NCI-H82 (cell line): ENCODE measurements at regions not wholly inside any gene's neighbourhood (a gene's known extent, or its start where the extent isn't known, plus 50 kb on each side); places are given as distances from the start of the nearest gene placed in this dataset.
A peak's percentile ranks its signal among the peaks of the same experiment; 100 is the strongest.

Experiments
- DNase-seq: peaks from one replicate; lab custom pipeline; 2025; lab: John Stamatoyannopoulos, UW

GRCh38 chr18:25962919-25963318 lies 127.5 kb downstream of the SS18 start:
- no peak for DNase-seq

- DNase-seq, result peak; percentile 63
Measured at GRCh38 chr18:25962176-25962575, 128.2 kb downstream of the SS18 start.

- DNase-seq, result no peak
Measured at GRCh38 chr18:25957017-25957416, 133.4 kb downstream of the SS18 start.

- DNase-seq, result no peak
Measured at GRCh38 chr18:25953111-25953510, 137.3 kb downstream of the SS18 start.

- no peak for DNase-seq
Measured at GRCh38 chr18:25950321-25950720, 140.1 kb downstream of the SS18 start.

- DNase-seq, result no peak
Measured at GRCh38 chr18:25946540-25946939, 143.9 kb downstream of the SS18 start.

- DNase-seq, result peak; percentile 6
Measured at GRCh38 chr18:25935356-25935755, 155.1 kb downstream of the SS18 start.

GRCh38 chr18:25931126-25931525 lies 159.3 kb downstream of the SS18 start:
- no peak for DNase-seq

GRCh38 chr18:25929787-25930186 lies 160.6 kb downstream of the SS18 start:
- peak; percentile 29 for DNase-seq

- DNase-seq, result no peak
Measured at GRCh38 chr18:25927830-25928229, 162.6 kb downstream of the SS18 start.

- no peak for DNase-seq
Measured at GRCh38 chr18:25923193-25923592, 167.2 kb downstream of the SS18 start.

GRCh38 chr18:25921677-25922421 lies 168.6 kb downstream of the SS18 start:
- peak; percentile 83 for DNase-seq

GRCh38 chr18:25915907-25916306 lies 174.5 kb downstream of the SS18 start:
- DNase-seq, result peak; percentile 23

- no peak for DNase-seq
Measured at GRCh38 chr18:25898965-25899364, 191.4 kb downstream of the SS18 start.

- peak; percentile 38 for DNase-seq
Measured at GRCh38 chr18:25896956-25897355, 193.5 kb downstream of the SS18 start.

- DNase-seq, result peak; percentile 76
Measured at GRCh38 chr18:25896178-25896780, 194.1 kb downstream of the SS18 start.

GRCh38 chr18:25895518-25895917 lies 194.9 kb downstream of the SS18 start:
- no peak for DNase-seq

- no peak for DNase-seq
Measured at GRCh38 chr18:25886283-25886682, 204.1 kb downstream of the SS18 start.

- no peak for DNase-seq
Measured at GRCh38 chr18:25883091-25883490, 207.3 kb downstream of the SS18 start.

- no peak for DNase-seq
Measured at GRCh38 chr18:25881149-25881548, 209.3 kb downstream of the SS18 start.

GRCh38 chr18:25880441-25880840 lies 210.0 kb downstream of the SS18 start:
- DNase-seq, result no peak

GRCh38 chr18:25876330-25876948 lies 214.0 kb downstream of the SS18 start:
- DNase-seq, result no peak

GRCh38 chr18:25875551-25876240 lies 214.7 kb downstream of the SS18 start:
- DNase-seq, result no peak
